LoVo (cell line): ENCODE measurements at regions not wholly inside any gene's neighbourhood (a gene's known extent, or its start where the extent isn't known, plus 50 kb on each side); places are given as distances from the start of the nearest gene placed in this dataset.

Source experiments
- DNase-seq: peaks from one replicate; pipeline ENCODE4 v3.0.0-alpha.2; 2016; ENCODE audit warnings: low spot score

DNA sequence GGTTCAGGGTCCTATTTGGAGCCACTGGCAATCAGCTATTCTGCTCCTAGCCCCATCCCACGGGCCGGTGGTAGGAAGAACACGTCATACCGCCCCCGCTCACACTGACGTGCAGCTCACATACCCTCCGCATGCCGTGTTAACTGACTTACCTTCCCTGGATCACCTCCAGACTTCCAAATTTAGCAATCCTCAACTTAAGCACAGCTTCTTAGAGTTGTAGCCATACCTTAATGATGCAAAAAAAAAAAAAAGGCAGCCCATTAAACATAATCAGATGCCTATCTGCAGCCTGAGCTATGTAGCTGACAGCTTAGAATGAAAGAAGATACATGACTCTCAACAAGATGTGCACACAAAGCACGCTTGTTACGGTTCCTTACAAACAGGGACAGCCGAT, 93.0 kb downstream of the IRX2 start:
- DNase-seq = no peak

DNA sequence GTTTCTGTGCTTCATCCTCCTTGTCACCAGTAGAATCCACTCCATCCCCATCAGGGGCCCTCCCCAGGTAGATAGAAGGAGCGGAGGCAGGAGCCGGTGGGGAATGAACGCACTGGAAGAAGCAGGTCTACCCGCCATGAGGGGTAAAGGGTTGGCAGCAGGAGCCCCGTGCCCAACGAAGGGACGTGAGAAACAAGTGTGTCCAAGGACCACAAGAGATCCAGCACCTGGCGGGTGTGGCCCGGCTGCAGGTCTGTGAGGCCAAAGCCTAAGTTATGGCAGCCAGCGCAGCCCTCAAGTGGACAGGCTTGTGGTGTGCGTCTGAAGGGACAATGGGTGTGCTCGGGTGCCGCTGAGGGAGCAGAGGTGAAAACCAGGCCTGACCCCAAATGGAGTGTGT, 94.3 kb downstream of the IRX2 start:
- DNase-seq = no peak

DNA sequence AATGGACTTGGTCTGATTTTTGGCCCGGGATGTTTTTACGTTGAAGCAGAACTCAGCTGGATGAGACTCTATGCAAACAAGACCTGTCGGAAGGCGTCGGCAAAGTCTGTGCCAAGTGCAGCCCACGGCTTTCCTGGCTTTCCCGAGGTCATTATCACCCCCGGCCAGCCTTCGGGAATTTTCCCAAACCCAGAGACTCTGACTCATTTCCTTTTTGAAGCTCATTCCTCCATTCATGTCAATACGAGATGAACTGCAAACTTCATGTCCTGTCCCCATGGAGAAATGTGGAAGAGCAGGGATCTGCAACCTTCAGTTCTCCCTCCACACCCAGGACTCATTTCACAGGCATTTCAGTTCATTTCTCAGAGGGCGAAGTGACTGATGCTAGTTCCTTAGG, 95.3 kb downstream of the IRX2 start:
- no peak for DNase-seq

GRCh38 chr5:2653991-2654390, 97.5 kb downstream of the IRX2 start:
- DNase-seq = no peak

- no peak for DNase-seq
These were observed 100.4 kb downstream of the IRX2 start for GRCh38 chr5:2651116-2651515.

DNA sequence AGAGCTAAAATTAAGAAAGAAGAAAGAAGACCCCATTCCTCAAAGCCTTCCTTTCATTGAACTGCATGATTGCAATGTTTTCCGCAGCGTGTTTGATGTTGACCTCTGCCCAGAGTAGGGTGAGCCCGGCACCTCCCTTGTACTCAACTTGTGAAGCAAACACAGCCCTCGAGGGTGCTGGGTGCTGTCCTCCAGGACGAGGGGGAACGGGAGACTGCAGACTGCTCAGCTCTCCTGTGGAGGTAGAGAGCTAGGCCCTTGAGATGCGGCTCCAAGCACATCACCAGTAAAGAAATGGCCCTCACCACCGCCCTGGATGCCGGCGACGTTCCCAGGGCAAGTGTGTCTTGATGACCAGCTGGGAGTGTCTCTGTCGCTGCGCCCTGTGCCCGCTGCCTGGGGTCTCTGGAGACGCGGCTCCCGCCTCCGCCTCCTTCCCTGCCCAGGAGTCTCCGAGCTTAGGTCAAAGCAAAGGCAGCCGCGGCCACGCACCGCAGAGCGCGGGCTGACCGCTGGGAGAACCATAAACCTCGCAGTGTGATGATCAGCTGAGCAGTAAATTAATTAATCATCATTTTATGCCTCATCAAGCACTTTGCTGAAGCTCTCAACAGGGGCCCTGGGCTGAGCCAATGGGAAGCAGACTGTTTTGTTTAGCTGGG, 108.7 kb downstream of the IRX2 start:
- DNase-seq = no peak

GRCh38 chr5:2640717-2641116, 110.8 kb downstream of the IRX2 start:
- no peak for DNase-seq

GRCh38 chr5:2639425-2639824, 112.1 kb downstream of the IRX2 start:
- DNase-seq = no peak

- DNase-seq = no peak
These were observed 116.9 kb downstream of the IRX2 start for GRCh38 chr5:2634399-2635176.

GRCh38 chr5:2633992-2634391, 117.5 kb downstream of the IRX2 start:
- no peak for DNase-seq

GRCh38 chr5:2631758-2632157, 119.7 kb downstream of the IRX2 start:
- no peak for DNase-seq

- no peak for DNase-seq
These were observed 122.4 kb downstream of the IRX2 start for GRCh38 chr5:2629045-2629444.

- DNase-seq = no peak
These were observed 123.6 kb downstream of the IRX2 start for GRCh38 chr5:2627867-2628266.

DNA sequence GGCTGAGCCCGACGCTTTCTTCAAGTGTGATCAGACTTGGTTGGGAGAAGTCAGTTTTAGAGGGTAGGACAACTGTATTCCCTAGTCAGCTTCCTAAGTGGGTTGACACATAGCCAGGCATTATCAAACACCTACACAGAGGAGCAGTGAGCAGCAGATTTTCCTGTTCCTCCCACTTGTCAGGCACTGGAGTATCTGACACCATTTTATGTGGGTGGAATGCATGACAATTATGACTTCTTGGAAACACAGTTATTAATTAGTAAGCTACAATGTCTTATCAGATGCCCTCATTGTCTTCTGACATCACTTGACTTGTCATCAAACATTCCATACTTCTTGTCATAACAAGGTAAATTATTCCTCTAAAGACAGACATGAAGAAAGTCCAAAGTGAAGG, 124.9 kb downstream of the IRX2 start:
- no peak for DNase-seq

GRCh38 chr5:2622866-2623265, 128.6 kb downstream of the IRX2 start:
- DNase-seq = no peak

GRCh38 chr5:2621631-2622030, 129.8 kb downstream of the IRX2 start:
- no peak for DNase-seq

DNA sequence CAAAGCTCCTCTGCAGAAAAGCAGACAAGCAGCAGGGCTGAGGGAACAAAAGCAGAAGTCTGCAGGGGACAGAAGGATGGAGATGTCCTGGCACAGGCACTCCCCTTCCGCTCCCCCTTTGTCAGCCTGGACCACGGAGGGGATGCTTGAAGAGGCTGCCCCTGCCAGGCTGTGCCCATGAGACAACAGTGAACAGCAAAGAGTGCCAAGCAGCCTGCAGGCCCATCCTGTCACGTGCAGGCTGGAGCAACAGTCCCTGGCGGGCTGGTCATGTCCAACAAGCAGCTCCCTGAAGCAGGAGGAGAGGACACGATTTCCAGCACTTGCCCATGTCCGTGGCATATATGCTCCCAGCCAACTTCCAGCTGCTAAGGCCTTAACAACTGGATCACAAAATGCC, 132.3 kb downstream of the IRX2 start:
- no peak for DNase-seq

DNA sequence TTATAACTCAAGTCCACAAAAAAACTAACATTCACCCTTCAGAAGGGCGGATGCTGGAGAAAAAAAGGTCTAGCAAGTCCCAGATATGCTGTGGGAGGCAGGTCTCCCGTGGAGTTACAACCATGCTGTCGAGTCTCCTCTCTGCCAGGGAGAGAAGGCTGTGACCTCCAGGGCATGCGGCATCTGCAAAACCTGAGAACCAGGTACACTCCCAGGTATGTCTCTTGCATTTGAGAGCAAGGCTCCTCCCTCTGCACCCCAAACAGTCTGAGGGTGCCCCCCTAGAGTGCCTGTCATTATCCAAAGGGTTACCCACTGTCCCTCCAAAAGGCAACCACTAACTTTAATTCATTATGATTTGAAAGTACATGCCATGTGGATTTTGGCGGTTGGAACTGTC, 134.0 kb downstream of the IRX2 start:
- DNase-seq = no peak

GRCh38 chr5:2615917-2616316, 135.6 kb downstream of the IRX2 start:
- DNase-seq = no peak

- DNase-seq = no peak
These were observed 136.9 kb downstream of the IRX2 start for GRCh38 chr5:2614571-2614970.

DNA sequence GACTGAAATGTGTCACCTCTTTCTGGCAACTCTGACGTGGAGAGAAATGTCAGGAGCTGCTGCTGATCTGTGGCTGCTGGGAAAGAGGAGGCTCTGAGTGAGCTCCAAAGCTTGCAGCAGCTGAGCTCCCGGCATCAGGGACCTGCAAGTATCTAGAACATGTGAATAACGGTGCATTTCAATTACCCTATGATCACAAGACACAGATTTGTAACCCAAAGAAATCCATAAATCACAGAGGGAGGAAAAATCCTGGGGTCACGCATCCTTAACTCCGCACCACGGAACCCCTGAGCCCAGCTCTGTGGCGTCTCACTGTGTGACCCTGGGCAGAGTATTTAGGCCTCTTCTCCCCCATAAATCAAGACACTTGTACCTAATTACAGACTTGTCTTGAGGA, 139.8 kb downstream of the IRX2 start:
- no peak for DNase-seq

DNA sequence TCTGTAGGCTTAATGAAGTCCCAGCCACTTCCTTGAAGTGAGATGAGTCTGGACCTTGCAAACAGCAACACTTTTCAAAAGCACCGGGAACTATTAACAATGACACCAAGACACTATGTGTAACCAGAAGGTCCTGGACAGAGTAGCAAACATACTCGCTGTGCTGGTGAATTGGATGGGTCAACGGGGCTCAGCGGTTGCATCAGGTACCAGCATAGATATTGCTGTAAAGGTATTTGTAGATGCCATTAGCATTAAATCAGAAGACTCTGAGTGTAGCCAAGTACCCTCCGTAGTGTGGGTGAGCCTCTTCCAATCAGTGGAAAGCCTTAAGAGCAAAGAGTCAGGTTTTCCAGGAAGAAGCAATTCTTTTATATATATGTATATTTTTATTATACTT, 140.5 kb downstream of the IRX2 start:
- DNase-seq = no peak

GRCh38 chr5:2608391-2608790, 143.1 kb downstream of the IRX2 start:
- DNase-seq = no peak

GRCh38 chr5:2607598-2607997, 143.9 kb downstream of the IRX2 start:
- DNase-seq = no peak
